Liver (tissue), 7 donors: ENCODE measurements at regions not wholly inside any gene's neighbourhood (a gene's known extent, or its start where the extent isn't known, plus 50 kb on each side); places are given as distances from the start of the nearest gene placed in this dataset.
A peak's percentile ranks its signal among the peaks of the same experiment; 100 is the strongest.

ENCODE experiments used
- DNase-seq: peaks from one replicate; pipeline ENCODE4 v3.0.0-alpha.2; 2017; ENCODE audit warnings: low spot score
- H3K27ac ChIP-seq, 2 donors: one replicate each; pipeline ENCODE4 v1.7.0; 2013; ENCODE audit warnings: inconsistent platforms in 2 of 2, low read length in 2 of 2, control low read depth in 1 of 2, low read depth in 1 of 2, mild to moderate bottlenecking in 1 of 2
- H3K27me3 ChIP-seq, 4 donors: one replicate each; pipeline versions ENCODE4 v1.6.1 to v1.7.0; 2013; ENCODE audit warnings: low read length in 3 of 4, inconsistent platforms in 1 of 4, mild to moderate bottlenecking in 1 of 4, moderate library complexity in 1 of 4; ENCODE audit not compliant: control insufficient read depth in 4 of 4, insufficient read depth in 4 of 4
- H3K36me3 ChIP-seq, 4 donors: one replicate each; pipeline versions ENCODE4 v1.6.1 to v1.7.0; 2013; ENCODE audit warnings: low read length in 3 of 4, mild to moderate bottlenecking in 3 of 4, low read depth in 1 of 4, moderate library complexity in 1 of 4; ENCODE audit not compliant: control insufficient read depth in 4 of 4, insufficient read depth in 3 of 4
- H3K4me1 ChIP-seq, 4 donors: one replicate each; pipeline versions ENCODE4 v1.6.1 to v1.7.0; 2013; ENCODE audit warnings: low read length in 3 of 4, mild to moderate bottlenecking in 3 of 4, moderate library complexity in 1 of 4; ENCODE audit not compliant: control insufficient read depth in 4 of 4, insufficient read depth in 4 of 4
- H3K4me3 ChIP-seq, 3 donors: one replicate each; pipeline versions ENCODE4 v1.6.1 to v1.7.0; 2013; ENCODE audit warnings: low read length in 3 of 3, control low read depth in 1 of 3, low read depth in 1 of 3, mild to moderate bottlenecking in 1 of 3
- H3K9ac ChIP-seq, 2 donors: one replicate each; pipeline ENCODE4 v1.7.0; 2013; ENCODE audit warnings: low read length in 2 of 2, mild to moderate bottlenecking in 2 of 2, moderate library complexity in 2 of 2, control low read depth in 1 of 2, low read depth in 1 of 2
- H3K9me3 ChIP-seq, 4 donors: one replicate each; pipeline versions ENCODE4 v1.6.1 to v1.7.0; 2013; ENCODE audit warnings: low read length in 3 of 4; ENCODE audit not compliant: control insufficient read depth in 4 of 4
- EGR1 ChIP-seq, 2 donors: IDR thresholded peaks; 2 replicates each; pipeline ENCODE4 v1.6.1; 2016 to 2018; ENCODE audit warnings: antibody characterized with exemption in 2 of 2, low read depth in 2 of 2
- FOXA1 ChIP-seq: IDR thresholded peaks from 2 replicates; pipeline ENCODE4 v1.6.1; 2016; ENCODE audit warnings: antibody characterized with exemption
- FOXA2 ChIP-seq: IDR thresholded peaks from 2 replicates; pipeline ENCODE4 v1.6.1; 2016; ENCODE audit warnings: antibody characterized with exemption
- GABPA ChIP-seq, 2 donors: IDR thresholded peaks in 1 of 2; conservative IDR thresholded peaks in 1 of 2; 2 replicates each; pipeline ENCODE4 v1.6.1; 2016; ENCODE audit warnings: antibody characterized with exemption in 2 of 2, mild to moderate bottlenecking in 1 of 2, moderate library complexity in 1 of 2
- HNF4A ChIP-seq, 2 donors: conservative IDR thresholded peaks; 2 replicates each; pipeline ENCODE4 v1.6.1; 2016; ENCODE audit warnings: antibody characterized with exemption in 2 of 2, mild to moderate bottlenecking in 2 of 2
- HNF4G ChIP-seq: IDR thresholded peaks from 2 replicates; pipeline ENCODE4 v1.6.1; 2016; ENCODE audit warnings: antibody characterized with exemption
- JUND ChIP-seq, 2 donors: IDR thresholded peaks; 2 replicates each; pipeline ENCODE4 v1.6.1; 2016; ENCODE audit warnings: antibody characterized with exemption in 2 of 2
- NR2F2 ChIP-seq: IDR thresholded peaks from 2 replicates; pipeline ENCODE4 v1.6.1; 2016; ENCODE audit warnings: antibody characterized with exemption
- RAD21 ChIP-seq, 2 donors: IDR thresholded peaks; 2 replicates each; pipeline ENCODE4 v1.6.1; 2016; ENCODE audit warnings: antibody characterized with exemption in 2 of 2, mild to moderate bottlenecking in 2 of 2
- RXRA ChIP-seq, 2 donors: IDR thresholded peaks; 2 replicates each; pipeline ENCODE4 v1.6.1; 2017 to 2018; ENCODE audit warnings: antibody characterized with exemption in 2 of 2, mild to moderate bottlenecking in 1 of 2
- SP1 ChIP-seq: IDR thresholded peaks from 2 replicates; pipeline ENCODE4 v1.6.1; 2018; ENCODE audit warnings: antibody characterized with exemption, mild to moderate bottlenecking
- TAF1 ChIP-seq: conservative IDR thresholded peaks from 2 replicates; pipeline ENCODE4 v1.6.1; 2016; ENCODE audit warnings: antibody characterized with exemption, mild to moderate bottlenecking
- YY1 ChIP-seq: IDR thresholded peaks from 2 replicates; pipeline ENCODE4 v1.6.1; 2016; ENCODE audit warnings: antibody characterized with exemption, mild to moderate bottlenecking
- TF ChIP-seq, protein P1 (sequence below): fragments of 150-350 bp; IDR thresholded peaks from 2 replicates; pipeline ENCODE4 v1.5.1; 2017; ENCODE audit warnings: improper control_type of control experiment, low read depth, low read length; ENCODE audit not compliant: missing input control
- TF ChIP-seq, protein P2 (sequence below): IDR thresholded peaks from 2 replicates; pipeline ENCODE4 v1.6.1; 2016; ENCODE audit warnings: antibody characterized with exemption
- TF ChIP-seq, protein P3 (sequence below): IDR thresholded peaks from 2 replicates; pipeline ENCODE4 v1.6.1; 2016; ENCODE audit warnings: antibody characterized with exemption
- TF ChIP-seq, protein P4 (sequence below): IDR thresholded peaks from 2 replicates; pipeline ENCODE4 v1.6.1; 2016; ENCODE audit warnings: antibody characterized with exemption
- TF ChIP-seq, protein P5 (sequence below): IDR thresholded peaks from 2 replicates; pipeline ENCODE4 v1.6.1; 2016; ENCODE audit warnings: antibody characterized with exemption, mild to moderate bottlenecking
- donor health status: healthy.
- donor health status: healthy.
- donor health status: healthy.
- donor health status: healthy.

DNA sequence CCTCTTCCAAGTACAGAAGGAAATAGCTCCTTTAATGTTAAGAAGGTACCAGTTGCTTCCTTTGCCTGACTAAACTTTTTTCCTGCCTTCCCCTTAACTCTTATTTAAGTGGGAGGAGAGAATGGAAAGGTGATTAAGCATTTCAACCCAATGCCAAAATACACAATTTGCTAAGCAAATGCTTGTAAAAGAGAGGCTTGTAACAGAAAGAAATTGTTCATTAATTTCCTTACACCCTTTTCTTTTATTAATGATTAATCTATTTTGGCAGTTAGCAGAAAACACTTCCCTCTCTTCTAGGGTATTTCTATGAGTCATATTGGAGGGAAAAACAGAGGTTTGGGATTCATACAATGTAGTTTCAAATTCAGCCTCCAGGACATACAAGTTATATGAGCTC, 427.6 kb upstream of the FAT3 start:
- no peaks in the 10 kb centered on the region for H3K36me3 ChIP-seq
- H3K27me3 ChIP-seq = no peaks in the 10 kb centered on the region
- TF ChIP-seq JUND (IDR thresholded peaks at IDR 0.05) (peak; percentile 77 to 84), YY1 (no peak), HNF4A (conservative IDR thresholded peaks at IDR 0.05) (no peak), HNF4G (no peak), RXRA (IDR thresholded peaks at IDR 0.05) (no peak), FOXA1 (no peak), TAF1 (no peak), RAD21 (IDR thresholded peaks at IDR 0.05) (peak in 1 of 2 donors; percentile 7), GABPA (IDR thresholded peaks at IDR 0.05 in 1 of 2, conservative IDR thresholded peaks at IDR 0.05 in 1 of 2) (no peak), NR2F2 (no peak), FOXA2 (no peak), SP1 (no peak), EGR1 (IDR thresholded peaks at IDR 0.05; ENCODE audit: low read depth in 2 of 2) (no peak)
- TF ChIP-seq, protein P1, sequence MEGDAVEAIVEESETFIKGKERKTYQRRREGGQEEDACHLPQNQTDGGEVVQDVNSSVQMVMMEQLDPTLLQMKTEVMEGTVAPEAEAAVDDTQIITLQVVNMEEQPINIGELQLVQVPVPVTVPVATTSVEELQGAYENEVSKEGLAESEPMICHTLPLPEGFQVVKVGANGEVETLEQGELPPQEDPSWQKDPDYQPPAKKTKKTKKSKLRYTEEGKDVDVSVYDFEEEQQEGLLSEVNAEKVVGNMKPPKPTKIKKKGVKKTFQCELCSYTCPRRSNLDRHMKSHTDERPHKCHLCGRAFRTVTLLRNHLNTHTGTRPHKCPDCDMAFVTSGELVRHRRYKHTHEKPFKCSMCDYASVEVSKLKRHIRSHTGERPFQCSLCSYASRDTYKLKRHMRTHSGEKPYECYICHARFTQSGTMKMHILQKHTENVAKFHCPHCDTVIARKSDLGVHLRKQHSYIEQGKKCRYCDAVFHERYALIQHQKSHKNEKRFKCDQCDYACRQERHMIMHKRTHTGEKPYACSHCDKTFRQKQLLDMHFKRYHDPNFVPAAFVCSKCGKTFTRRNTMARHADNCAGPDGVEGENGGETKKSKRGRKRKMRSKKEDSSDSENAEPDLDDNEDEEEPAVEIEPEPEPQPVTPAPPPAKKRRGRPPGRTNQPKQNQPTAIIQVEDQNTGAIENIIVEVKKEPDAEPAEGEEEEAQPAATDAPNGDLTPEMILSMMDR = peak; percentile 16
- TF ChIP-seq, protein P2, sequence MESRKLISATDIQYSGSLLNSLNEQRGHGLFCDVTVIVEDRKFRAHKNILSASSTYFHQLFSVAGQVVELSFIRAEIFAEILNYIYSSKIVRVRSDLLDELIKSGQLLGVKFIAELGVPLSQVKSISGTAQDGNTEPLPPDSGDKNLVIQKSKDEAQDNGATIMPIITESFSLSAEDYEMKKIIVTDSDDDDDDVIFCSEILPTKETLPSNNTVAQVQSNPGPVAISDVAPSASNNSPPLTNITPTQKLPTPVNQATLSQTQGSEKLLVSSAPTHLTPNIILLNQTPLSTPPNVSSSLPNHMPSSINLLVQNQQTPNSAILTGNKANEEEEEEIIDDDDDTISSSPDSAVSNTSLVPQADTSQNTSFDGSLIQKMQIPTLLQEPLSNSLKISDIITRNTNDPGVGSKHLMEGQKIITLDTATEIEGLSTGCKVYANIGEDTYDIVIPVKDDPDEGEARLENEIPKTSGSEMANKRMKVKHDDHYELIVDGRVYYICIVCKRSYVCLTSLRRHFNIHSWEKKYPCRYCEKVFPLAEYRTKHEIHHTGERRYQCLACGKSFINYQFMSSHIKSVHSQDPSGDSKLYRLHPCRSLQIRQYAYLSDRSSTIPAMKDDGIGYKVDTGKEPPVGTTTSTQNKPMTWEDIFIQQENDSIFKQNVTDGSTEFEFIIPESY = no peak
- TF ChIP-seq, protein P3, sequence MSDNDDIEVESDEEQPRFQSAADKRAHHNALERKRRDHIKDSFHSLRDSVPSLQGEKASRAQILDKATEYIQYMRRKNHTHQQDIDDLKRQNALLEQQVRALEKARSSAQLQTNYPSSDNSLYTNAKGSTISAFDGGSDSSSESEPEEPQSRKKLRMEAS = no peak
- TF ChIP-seq, protein P4, sequence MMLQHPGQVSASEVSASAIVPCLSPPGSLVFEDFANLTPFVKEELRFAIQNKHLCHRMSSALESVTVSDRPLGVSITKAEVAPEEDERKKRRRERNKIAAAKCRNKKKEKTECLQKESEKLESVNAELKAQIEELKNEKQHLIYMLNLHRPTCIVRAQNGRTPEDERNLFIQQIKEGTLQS = no peak
- TF ChIP-seq, protein P5, sequence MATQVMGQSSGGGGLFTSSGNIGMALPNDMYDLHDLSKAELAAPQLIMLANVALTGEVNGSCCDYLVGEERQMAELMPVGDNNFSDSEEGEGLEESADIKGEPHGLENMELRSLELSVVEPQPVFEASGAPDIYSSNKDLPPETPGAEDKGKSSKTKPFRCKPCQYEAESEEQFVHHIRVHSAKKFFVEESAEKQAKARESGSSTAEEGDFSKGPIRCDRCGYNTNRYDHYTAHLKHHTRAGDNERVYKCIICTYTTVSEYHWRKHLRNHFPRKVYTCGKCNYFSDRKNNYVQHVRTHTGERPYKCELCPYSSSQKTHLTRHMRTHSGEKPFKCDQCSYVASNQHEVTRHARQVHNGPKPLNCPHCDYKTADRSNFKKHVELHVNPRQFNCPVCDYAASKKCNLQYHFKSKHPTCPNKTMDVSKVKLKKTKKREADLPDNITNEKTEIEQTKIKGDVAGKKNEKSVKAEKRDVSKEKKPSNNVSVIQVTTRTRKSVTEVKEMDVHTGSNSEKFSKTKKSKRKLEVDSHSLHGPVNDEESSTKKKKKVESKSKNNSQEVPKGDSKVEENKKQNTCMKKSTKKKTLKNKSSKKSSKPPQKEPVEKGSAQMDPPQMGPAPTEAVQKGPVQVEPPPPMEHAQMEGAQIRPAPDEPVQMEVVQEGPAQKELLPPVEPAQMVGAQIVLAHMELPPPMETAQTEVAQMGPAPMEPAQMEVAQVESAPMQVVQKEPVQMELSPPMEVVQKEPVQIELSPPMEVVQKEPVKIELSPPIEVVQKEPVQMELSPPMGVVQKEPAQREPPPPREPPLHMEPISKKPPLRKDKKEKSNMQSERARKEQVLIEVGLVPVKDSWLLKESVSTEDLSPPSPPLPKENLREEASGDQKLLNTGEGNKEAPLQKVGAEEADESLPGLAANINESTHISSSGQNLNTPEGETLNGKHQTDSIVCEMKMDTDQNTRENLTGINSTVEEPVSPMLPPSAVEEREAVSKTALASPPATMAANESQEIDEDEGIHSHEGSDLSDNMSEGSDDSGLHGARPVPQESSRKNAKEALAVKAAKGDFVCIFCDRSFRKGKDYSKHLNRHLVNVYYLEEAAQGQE = no peak
- peaks cover 2 to 10% (median 7%) of the 10 kb centered on the region in 4 donors for H3K4me1 ChIP-seq
- no peak overlapping the region for H3K9ac ChIP-seq
- no peak overlapping the region for H3K27ac ChIP-seq
- no peaks in the 10 kb centered on the region for H3K9me3 ChIP-seq
- no peak for DNase-seq
- no peak overlapping the region for H3K4me3 ChIP-seq
